GM12891 (cell line): ENCODE measurements at regions not wholly inside any gene's neighbourhood (a gene's known extent, or its start where the extent isn't known, plus 50 kb on each side); places are given as distances from the start of the nearest gene placed in this dataset.

Experiments
- PAX5 ChIP-seq: IDR thresholded peaks from 2 replicates; pipeline ENCODE4 v1.6.1; 2011; ENCODE audit warnings: low read length, moderate library complexity, mild to moderate bottlenecking; ENCODE audit not compliant: insufficient read depth, severe bottlenecking
- POLR2A ChIP-seq: IDR thresholded peaks from 2 replicates; pipeline ENCODE4 v1.6.1; 2011; ENCODE audit warnings: low read depth, low read length, control low read depth
- POLR2AphosphoS5 ChIP-seq: IDR thresholded peaks from 2 replicates; pipeline ENCODE4 v1.6.1; 2011; ENCODE audit warnings: low read depth, low read length, control low read depth
- POU2F2 ChIP-seq: IDR thresholded peaks from 2 replicates; pipeline ENCODE4 v1.6.1; 2011; ENCODE audit warnings: low read depth, mild to moderate bottlenecking, control low read depth, low read length, moderate library complexity
- SPI1 ChIP-seq: IDR thresholded peaks from 2 replicates; pipeline ENCODE4 v1.6.1; 2011; ENCODE audit warnings: low read depth, low read length, control low read depth
- TAF1 ChIP-seq: IDR thresholded peaks from 2 replicates; pipeline ENCODE4 v1.6.1; 2011; ENCODE audit warnings: low read depth, low read length, control low read depth

DNA sequence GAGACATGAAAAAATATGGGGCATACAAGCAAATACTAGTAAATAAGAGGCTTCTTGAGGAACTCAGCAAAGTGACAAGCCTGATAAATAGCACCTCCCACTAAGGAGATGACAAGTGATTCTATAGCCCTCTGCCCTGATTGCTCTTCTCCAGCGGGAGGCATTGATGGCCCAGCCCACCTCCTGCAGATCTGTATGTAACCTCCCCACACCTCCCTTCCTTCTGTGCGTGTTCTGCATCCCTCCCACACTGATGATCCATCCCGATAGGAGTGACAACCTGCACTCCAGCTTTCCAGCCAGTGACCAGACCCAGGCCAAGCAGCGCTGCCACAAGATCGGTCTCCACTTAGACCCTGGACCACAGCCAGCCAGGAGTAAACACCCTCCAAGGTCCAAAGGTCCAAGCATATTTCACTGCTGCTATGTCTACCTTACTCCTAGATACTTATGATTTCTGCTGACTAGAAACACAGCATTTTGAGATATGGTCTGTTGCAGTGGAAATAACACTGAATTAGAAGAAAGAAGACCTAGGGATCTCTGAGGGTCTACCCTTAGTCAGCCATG, 176.1 kb downstream of the BRINP2 start:
- TF ChIP-seq POLR2AphosphoS5 = no peak
- TF ChIP-seq POLR2A = no peak
- no peak for TF ChIP-seq TAF1
- TF ChIP-seq POU2F2 = no peak
- TF ChIP-seq PAX5 = no peak
- no peak for TF ChIP-seq SPI1
